Fibroblast of pulmonary artery (primary cell): ENCODE measurements at regions not wholly inside any gene's neighbourhood (a gene's known extent, or its start where the extent isn't known, plus 50 kb on each side); places are given as distances from the start of the nearest gene placed in this dataset.
A peak's percentile ranks its signal among the peaks of the same experiment; 100 is the strongest.

ENCODE experiments used
- DNase-seq: peaks from one replicate; pipeline ENCODE4 v3.0.0-alpha.2; 2010; ENCODE audit warnings: low read depth
- H3K4me3 ChIP-seq: replicated peaks from 2 replicates; pipeline ENCODE4 v1.5.1; 2011; ENCODE audit warnings: low read depth, mild to moderate bottlenecking, control low read depth, low read length, moderate library complexity
- TF ChIP-seq, protein P1 (sequence below): IDR thresholded peaks from 2 replicates; pipeline ENCODE4 v1.5.1; 2011; ENCODE audit warnings: mild to moderate bottlenecking, control low read depth, low read length, inconsistent platforms; ENCODE audit errors: missing control alignments

DNA sequence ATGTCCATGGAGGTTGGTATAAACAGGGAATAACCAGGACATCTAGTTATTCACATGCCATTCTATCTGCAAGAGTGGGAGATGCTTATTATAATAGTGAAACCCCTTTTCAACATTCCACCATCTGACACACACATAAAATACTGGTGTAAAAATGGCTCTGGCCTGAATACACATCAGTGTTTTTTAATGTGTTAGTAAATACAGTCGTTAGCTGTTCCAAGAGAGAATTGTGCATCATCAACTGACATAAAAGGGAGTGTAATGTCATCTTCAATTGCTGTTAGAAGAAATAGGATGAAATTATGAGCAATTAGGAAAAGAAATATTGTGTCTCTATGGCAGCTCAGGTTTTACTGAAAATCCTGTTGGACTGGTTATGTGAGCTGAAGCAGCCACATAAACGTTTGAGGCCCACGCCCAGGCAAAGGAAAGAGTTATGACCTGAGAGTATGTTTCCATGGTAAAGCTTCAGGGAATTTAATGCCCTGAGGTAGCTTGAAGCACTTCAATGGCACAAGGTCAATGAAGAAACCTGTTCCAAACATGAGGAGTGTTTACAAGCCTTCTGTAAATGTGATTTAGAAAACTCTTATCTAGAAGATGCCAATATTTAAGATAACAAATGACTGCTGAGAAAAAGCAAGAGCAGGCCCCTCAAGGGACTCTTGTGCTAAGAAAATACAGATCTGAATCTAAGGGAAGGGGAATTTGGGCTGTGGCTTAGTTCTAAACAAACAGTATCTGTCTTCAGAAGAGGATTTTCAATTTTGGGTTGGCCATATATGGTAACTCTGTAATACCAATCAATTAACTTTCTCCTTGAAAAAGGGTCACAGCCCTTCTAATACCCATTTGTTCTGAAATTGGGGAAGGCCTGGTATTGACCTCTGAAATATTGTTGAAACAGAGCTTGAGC lies 384.3 kb downstream of the SEC16B start:
- TF ChIP-seq, protein P1, sequence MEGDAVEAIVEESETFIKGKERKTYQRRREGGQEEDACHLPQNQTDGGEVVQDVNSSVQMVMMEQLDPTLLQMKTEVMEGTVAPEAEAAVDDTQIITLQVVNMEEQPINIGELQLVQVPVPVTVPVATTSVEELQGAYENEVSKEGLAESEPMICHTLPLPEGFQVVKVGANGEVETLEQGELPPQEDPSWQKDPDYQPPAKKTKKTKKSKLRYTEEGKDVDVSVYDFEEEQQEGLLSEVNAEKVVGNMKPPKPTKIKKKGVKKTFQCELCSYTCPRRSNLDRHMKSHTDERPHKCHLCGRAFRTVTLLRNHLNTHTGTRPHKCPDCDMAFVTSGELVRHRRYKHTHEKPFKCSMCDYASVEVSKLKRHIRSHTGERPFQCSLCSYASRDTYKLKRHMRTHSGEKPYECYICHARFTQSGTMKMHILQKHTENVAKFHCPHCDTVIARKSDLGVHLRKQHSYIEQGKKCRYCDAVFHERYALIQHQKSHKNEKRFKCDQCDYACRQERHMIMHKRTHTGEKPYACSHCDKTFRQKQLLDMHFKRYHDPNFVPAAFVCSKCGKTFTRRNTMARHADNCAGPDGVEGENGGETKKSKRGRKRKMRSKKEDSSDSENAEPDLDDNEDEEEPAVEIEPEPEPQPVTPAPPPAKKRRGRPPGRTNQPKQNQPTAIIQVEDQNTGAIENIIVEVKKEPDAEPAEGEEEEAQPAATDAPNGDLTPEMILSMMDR: no peak
- no peak overlapping the region for H3K4me3 ChIP-seq
- DNase-seq: no peak

GRCh38 chr1:177573901-177574300 lies 396.0 kb downstream of the SEC16B start:
- no peak for DNase-seq
- H3K4me3 ChIP-seq: no peak overlapping the region
- TF ChIP-seq, protein P1: no peak

- TF ChIP-seq, protein P1: no peak
Measured at GRCh38 chr1:177571485-177572076, 398.3 kb downstream of the SEC16B start.

GRCh38 chr1:177571076-177571475 lies 398.8 kb downstream of the SEC16B start:
- TF ChIP-seq, protein P1: no peak
- no peak for DNase-seq
- H3K4me3 ChIP-seq: no peak overlapping the region

More at GRCh38 chr1:177571485-177572076, 398.3 kb downstream of the SEC16B start:
- peak; percentile 51 for DNase-seq
- no peak overlapping the region for H3K4me3 ChIP-seq

DNA sequence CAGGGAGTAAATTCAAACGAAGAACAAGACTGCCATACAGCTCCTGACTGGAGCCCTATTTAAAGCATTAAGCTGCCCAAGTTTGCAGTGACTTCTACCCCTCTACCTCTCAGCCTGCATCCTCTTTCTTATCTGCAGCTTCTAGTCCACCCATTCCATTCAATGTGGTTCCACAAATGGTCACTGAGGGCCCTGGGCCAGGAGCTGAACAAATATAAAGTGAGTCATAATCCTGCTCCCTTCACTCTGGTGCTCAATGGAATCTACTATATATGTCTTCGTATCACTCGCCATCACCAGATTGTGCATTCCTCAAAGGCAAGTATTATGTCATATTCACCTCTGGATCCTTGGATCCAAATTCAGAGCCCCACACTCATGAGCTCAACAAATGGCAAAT lies 398.7 kb downstream of the BRINP2 start:
- peak; percentile 41 for DNase-seq
- TF ChIP-seq, protein P1: no peak
- H3K4me3 ChIP-seq: no peak overlapping the region

DNA sequence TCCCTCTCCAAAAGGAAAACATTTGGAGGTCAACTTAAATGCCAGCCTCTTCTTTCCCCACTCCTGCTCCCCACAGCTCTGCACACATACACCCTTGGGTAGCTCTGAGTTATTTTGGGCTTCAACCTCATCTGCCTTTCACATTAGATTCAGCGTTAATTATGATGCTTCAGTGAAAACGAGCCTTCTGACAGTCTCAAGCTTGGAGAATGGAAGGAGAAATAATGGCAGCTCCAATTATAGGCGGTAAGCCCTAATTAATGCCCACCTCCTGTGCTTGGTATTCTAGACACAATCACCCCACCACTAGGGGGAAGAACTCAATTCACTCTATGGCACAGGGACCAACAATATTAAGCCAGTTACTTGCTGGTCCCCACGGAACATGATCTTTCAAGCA lies 397.9 kb downstream of the BRINP2 start:
- TF ChIP-seq, protein P1: no peak
- DNase-seq: no peak
- H3K4me3 ChIP-seq: no peak overlapping the region
